ENCODE measurements at regions not wholly inside any gene's neighbourhood (a gene's known extent, or its start where the extent isn't known, plus 50 kb on each side); places are given as distances from the start of the nearest gene placed in this dataset.

GRCh38 chr4:171636606-171637005 is 176.6 kb upstream of the GALNTL6 start:
- no peak for DNase-seq (ENCODE audit: low read depth in 2 of 2)

GRCh38 chr4:171629737-171630136 is 183.5 kb upstream of the GALNTL6 start:
- DNase-seq (ENCODE audit: low read depth in 2 of 2), result no peak

GRCh38 chr4:171629182-171629581 is 184.0 kb upstream of the GALNTL6 start:
- no peak for DNase-seq (ENCODE audit: low read depth in 2 of 2)

GRCh38 chr4:171626554-171626953 is 186.7 kb upstream of the GALNTL6 start:
- DNase-seq (ENCODE audit: low read depth in 2 of 2), result no peak

- no peak for DNase-seq (ENCODE audit: low read depth in 2 of 2)
Observed at GRCh38 chr4:171622729-171623128, 190.5 kb upstream of the GALNTL6 start.

- DNase-seq (ENCODE audit: low read depth in 2 of 2), result no peak
Observed at GRCh38 chr4:171621646-171622045, 191.6 kb upstream of the GALNTL6 start.

- DNase-seq (ENCODE audit: low read depth in 2 of 2), result no peak
Observed at GRCh38 chr4:171612907-171613306, 200.3 kb upstream of the GALNTL6 start.

- DNase-seq (ENCODE audit: low read depth in 2 of 2), result no peak
Observed at GRCh38 chr4:171602638-171603355, 210.4 kb upstream of the GALNTL6 start.

- DNase-seq (ENCODE audit: low read depth in 2 of 2), result no peak
Observed at GRCh38 chr4:171601091-171601490, 212.1 kb upstream of the GALNTL6 start.

- DNase-seq (ENCODE audit: low read depth in 2 of 2), result no peak
Observed at GRCh38 chr4:171599628-171600027, 213.6 kb upstream of the GALNTL6 start.

- no peak for DNase-seq (ENCODE audit: low read depth in 2 of 2)
Observed at GRCh38 chr4:171594293-171594692, 218.9 kb upstream of the GALNTL6 start.

- no peak for DNase-seq (ENCODE audit: low read depth in 2 of 2)
Observed at GRCh38 chr4:171590716-171591115, 222.5 kb upstream of the GALNTL6 start.

GRCh38 chr4:171588764-171589163 is 224.4 kb upstream of the GALNTL6 start:
- DNase-seq (ENCODE audit: low read depth in 2 of 2), result no peak

- DNase-seq (ENCODE audit: low read depth in 2 of 2), result no peak
Observed at GRCh38 chr4:171588051-171588545, 225.1 kb upstream of the GALNTL6 start.

- no peak for DNase-seq (ENCODE audit: low read depth in 2 of 2)
Observed at GRCh38 chr4:171583790-171584189, 229.4 kb upstream of the GALNTL6 start.

- no peak for DNase-seq (ENCODE audit: low read depth in 2 of 2)
Observed at GRCh38 chr4:171582961-171583581, 230.1 kb upstream of the GALNTL6 start.

- no peak for DNase-seq (ENCODE audit: low read depth in 2 of 2)
Observed at GRCh38 chr4:171573181-171573580, 240.0 kb upstream of the GALNTL6 start.

GRCh38 chr4:171565130-171565788 is 247.9 kb upstream of the GALNTL6 start:
- DNase-seq (ENCODE audit: low read depth in 2 of 2), result no peak

GRCh38 chr4:171561419-171561818 is 251.8 kb upstream of the GALNTL6 start:
- no peak for DNase-seq (ENCODE audit: low read depth in 2 of 2)

- no peak for DNase-seq (ENCODE audit: low read depth in 2 of 2)
Observed at GRCh38 chr4:171553961-171554360, 259.2 kb upstream of the GALNTL6 start.

GRCh38 chr4:171542640-171543039 is 270.6 kb upstream of the GALNTL6 start:
- no peak for DNase-seq (ENCODE audit: low read depth in 2 of 2)

- no peak for DNase-seq (ENCODE audit: low read depth in 2 of 2)
Observed at GRCh38 chr4:171538601-171539100, 274.6 kb upstream of the GALNTL6 start.

GRCh38 chr4:171534391-171534790 is 278.8 kb upstream of the GALNTL6 start:
- no peak for DNase-seq (ENCODE audit: low read depth in 2 of 2)
